Choroid plexus epithelial cell (primary cell): ENCODE measurements at regions not wholly inside any gene's neighbourhood (a gene's known extent, or its start where the extent isn't known, plus 50 kb on each side); places are given as distances from the start of the nearest gene placed in this dataset.
"Not testable (repeated sequence)": the region's sequence is repeated elsewhere in the genome, so short reads cannot be mapped to it uniquely, and the experiment has no call there.

Experiments used
- DNase-seq: peaks from one replicate; pipeline ENCODE4 v3.0.0-alpha.2; 2010; ENCODE audit warnings: low read depth
- H3K4me3 ChIP-seq: 2 replicates; pipeline ENCODE4 v1.5.1; 2011; ENCODE audit warnings: low read depth, mild to moderate bottlenecking, control low read depth, low read length, moderate library complexity
- CTCF ChIP-seq: conservative IDR thresholded peaks from 2 replicates; pipeline ENCODE4 v1.5.1; 2011; ENCODE audit warnings: low read depth, mild to moderate bottlenecking, control low read depth, inconsistent platforms, low read length, moderate library complexity

GRCh38 chr7:84738583-84739150 is 448.2 kb downstream of the SEMA3D start:
- no peak overlapping the region for H3K4me3 ChIP-seq
- DNase-seq, result no peak
- no peak for TF ChIP-seq CTCF

- no peak for TF ChIP-seq CTCF
- no peak for DNase-seq
- H3K4me3 ChIP-seq, result no peak overlapping the region
Observed at GRCh38 chr7:84735677-84736076, 451.2 kb downstream of the SEMA3D start.

GRCh38 chr7:84735011-84735410 is 451.8 kb downstream of the SEMA3D start:
- no peak for DNase-seq
- no peak overlapping the region for H3K4me3 ChIP-seq
- no peak for TF ChIP-seq CTCF

- not testable (repeated sequence) for H3K4me3 ChIP-seq, DNase-seq
Observed at GRCh38 chr7:84733976-84734375, 452.9 kb downstream of the SEMA3D start.

GRCh38 chr7:84730864-84731263 is 456.0 kb downstream of the SEMA3D start:
- not testable (repeated sequence) for DNase-seq, H3K4me3 ChIP-seq

GRCh38 chr7:84729284-84729683 is 457.6 kb downstream of the SEMA3D start:
- peak; percentile 96 for DNase-seq
- no peak overlapping the region for H3K4me3 ChIP-seq
- no peak for TF ChIP-seq CTCF

- H3K4me3 ChIP-seq, result no peak overlapping the region
- DNase-seq, result no peak
- no peak for TF ChIP-seq CTCF
Observed at GRCh38 chr7:84722734-84723133, 464.1 kb downstream of the SEMA3D start.

GRCh38 chr7:84722086-84722485 is 464.8 kb downstream of the SEMA3D start:
- no peak overlapping the region for H3K4me3 ChIP-seq
- TF ChIP-seq CTCF, result no peak
- DNase-seq, result peak; percentile 34
